WTC11 (cell line): ENCODE measurements at regions not wholly inside any gene's neighbourhood (a gene's known extent, or its start where the extent isn't known, plus 50 kb on each side); places are given as distances from the start of the nearest gene placed in this dataset.

Source experiments
- ATAC-seq: fragments of 200-7000 bp; cut with Tn5 transposase; 2 replicates; pipeline ENCODE4 v1.10.0; 2021; ENCODE audit warnings: mild to moderate bottlenecking, moderate library complexity
- CTCF ChIA-PET: fragments of 300-600 bp; sonication (Branson Sonifier 250); formaldehyde crosslinking; loops from one replicate; lab custom pipeline; 2021; ENCODE audit warnings: antibody characterized with exemption; lab: Charles Lee
- POLR2A ChIA-PET: fragments of 350-600 bp; sonication (Branson Sonifier 250); formaldehyde crosslinking; loops from one replicate; lab custom pipeline; 2021; ENCODE audit warnings: antibody characterized with exemption; lab: Charles Lee
- DNase-seq: peaks from one replicate; pipeline ENCODE4 v3.0.0; 2021; ENCODE audit warnings: low spot score
- H3K27ac Mint-ChIP-seq: 2 replicates; pipeline ENCODE4 v1.8.0; 2021; ENCODE audit warnings: mixed read lengths
- H3K27me3 Mint-ChIP-seq: 2 replicates; pipeline ENCODE4 v1.8.0; 2021; ENCODE audit warnings: low read depth, mild to moderate bottlenecking, moderate library complexity, mixed read lengths
- H3K36me3 Mint-ChIP-seq: 2 replicates; pipeline ENCODE4 v1.8.0; 2021; ENCODE audit warnings: mixed read lengths
- H3K4me1 Mint-ChIP-seq: 2 replicates; pipeline ENCODE4 v1.8.0; 2022; ENCODE audit warnings: mixed read lengths
- H3K4me3 Mint-ChIP-seq: 2 replicates; pipeline ENCODE4 v1.8.0; 2021; ENCODE audit warnings: mild to moderate bottlenecking, moderate library complexity, mixed read lengths
- H3K9me3 Mint-ChIP-seq: 2 replicates; pipeline ENCODE4 v1.8.0; 2021; ENCODE audit warnings: mixed read lengths
- CTCF ChIP-seq: fragments of 200-600 bp; IDR thresholded peaks from 2 replicates; pipeline ENCODE4 v1.8.0; 2022; ENCODE audit warnings: antibody characterized with exemption
- E2F4 ChIP-seq: sonication (generic); formaldehyde crosslinking; IDR thresholded peaks from 2 replicates; pipeline ENCODE4 v1.8.1; 2022; ENCODE audit warnings: low read depth, mild to moderate bottlenecking, moderate library complexity, missing genetic modification reagents, borderline replicate concordance
- ELF4 ChIP-seq: sonication (generic); formaldehyde crosslinking; IDR thresholded peaks from 2 replicates; pipeline ENCODE4 v1.8.1; 2022; ENCODE audit warnings: low read depth, mild to moderate bottlenecking, moderate library complexity, missing genetic modification reagents
- ESRRA ChIP-seq: sonication (generic); formaldehyde crosslinking; IDR thresholded peaks from 2 replicates; pipeline ENCODE4 v1.8.1; 2022; ENCODE audit warnings: mild to moderate bottlenecking, missing genetic modification reagents, borderline replicate concordance
- ETV6 ChIP-seq: sonication (generic); formaldehyde crosslinking; IDR thresholded peaks from 2 replicates; pipeline ENCODE4 v1.8.1; 2022; ENCODE audit warnings: mild to moderate bottlenecking, missing genetic modification reagents
- FOXK1 ChIP-seq: sonication (generic); formaldehyde crosslinking; IDR thresholded peaks from 2 replicates; pipeline ENCODE4 v1.8.0; 2022; ENCODE audit warnings: mild to moderate bottlenecking, moderate library complexity, missing genetic modification reagents
- KAT7 ChIP-seq: sonication (generic); formaldehyde crosslinking; IDR thresholded peaks from 2 replicates; pipeline ENCODE4 v1.8.1; 2023; ENCODE audit warnings: missing genetic modification reagents, mild to moderate bottlenecking, borderline replicate concordance
- MYBL2 ChIP-seq: sonication (generic); formaldehyde crosslinking; IDR thresholded peaks from 2 replicates; pipeline ENCODE4 v1.8.1; 2023; ENCODE audit warnings: mild to moderate bottlenecking, moderate library complexity, missing genetic modification reagents
- NFATC4 ChIP-seq: fragments of 250-450 bp; sonication (Bioruptor Pico); IDR thresholded peaks from 2 replicates; pipeline ENCODE4 v1.9.0; 2021; ENCODE audit warnings: mild to moderate bottlenecking
- NFE2L1 ChIP-seq: sonication (generic); formaldehyde crosslinking; IDR thresholded peaks from 2 replicates; pipeline ENCODE4 v1.8.1; 2023; ENCODE audit warnings: missing genetic modification reagents
- NR2C2 ChIP-seq: sonication (generic); formaldehyde crosslinking; IDR thresholded peaks from 2 replicates; pipeline ENCODE4 v1.8.0; 2022; ENCODE audit warnings: mild to moderate bottlenecking, missing genetic modification reagents
- PRRX2 ChIP-seq: fragments of 250-450 bp; sonication (Bioruptor Pico); IDR thresholded peaks from 2 replicates; pipeline ENCODE4 v1.8.0; 2021; ENCODE audit warnings: mild to moderate bottlenecking
- RORB ChIP-seq: fragments of 250-450 bp; sonication (Bioruptor Pico); IDR thresholded peaks from 2 replicates; pipeline ENCODE4 v1.9.0; 2021; ENCODE audit warnings: mild to moderate bottlenecking
- SMAD4 ChIP-seq: sonication (generic); formaldehyde crosslinking; IDR thresholded peaks from 2 replicates; pipeline ENCODE4 v1.8.0; 2022; ENCODE audit warnings: mild to moderate bottlenecking, missing genetic modification reagents
- TEAD1 ChIP-seq: sonication (generic); formaldehyde crosslinking; IDR thresholded peaks from 2 replicates; pipeline ENCODE4 v1.8.0; 2022; ENCODE audit warnings: mild to moderate bottlenecking, missing genetic modification reagents
- TEAD4 ChIP-seq: sonication (generic); formaldehyde crosslinking; IDR thresholded peaks from 2 replicates; pipeline ENCODE4 v1.8.0; 2022; ENCODE audit warnings: mild to moderate bottlenecking, missing genetic modification reagents
- TP53 ChIP-seq: sonication (generic); formaldehyde crosslinking; IDR thresholded peaks from 2 replicates; pipeline ENCODE4 v1.8.1; 2023; ENCODE audit warnings: mild to moderate bottlenecking, missing genetic modification reagents
- ZNF138 ChIP-seq: sonication (generic); formaldehyde crosslinking; conservative IDR thresholded peaks from 2 replicates; pipeline ENCODE4 v1.8.1; 2022; ENCODE audit warnings: mild to moderate bottlenecking, moderate library complexity, missing genetic modification reagents
- ZNF281 ChIP-seq: sonication (generic); formaldehyde crosslinking; IDR thresholded peaks from 2 replicates; pipeline ENCODE4 v1.8.0; 2023; ENCODE audit warnings: mild to moderate bottlenecking, missing genetic modification reagents
- TF ChIP-seq, protein P1 (sequence below): sonication (generic); formaldehyde crosslinking; IDR thresholded peaks from 2 replicates; pipeline ENCODE4 v1.8.1; 2023; ENCODE audit warnings: mild to moderate bottlenecking, missing genetic modification reagents
- TF ChIP-seq, protein P2 (sequence below): sonication (generic); formaldehyde crosslinking; IDR thresholded peaks from 2 replicates; pipeline ENCODE4 v1.8.1; 2023; ENCODE audit warnings: mild to moderate bottlenecking, moderate library complexity, missing genetic modification reagents

DNA sequence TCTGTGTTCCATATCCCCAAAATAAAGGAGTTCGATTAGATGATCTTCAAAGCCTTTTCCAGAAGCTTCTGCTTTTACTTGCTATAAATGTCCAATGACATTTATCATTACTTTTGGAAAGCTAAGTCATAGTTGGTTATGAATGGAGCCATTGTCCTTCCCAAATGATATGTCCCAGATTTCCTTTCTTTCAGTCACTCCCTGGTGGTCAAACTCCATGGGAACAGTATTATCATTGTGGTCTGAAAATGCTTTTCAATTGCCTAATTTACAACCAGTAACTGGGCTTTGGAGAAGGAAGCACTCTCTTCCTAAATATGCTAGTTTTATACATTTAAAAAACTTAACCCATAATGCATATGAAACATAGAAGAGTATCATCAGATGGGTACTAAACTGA, 571.5 kb upstream of the AMOT start:
- Mint-ChIP-seq H3K27me3 (no peaks in the 10 kb centered on the region), H3K4me1 (peaks cover 2% of the 10 kb centered on the region; the same call in 1 of the 2 replicates), H3K4me3 (no peak overlapping the region), H3K27ac (no peak overlapping the region), H3K36me3 (no peaks in the 10 kb centered on the region), H3K9me3 (peaks cover 11% of the 10 kb centered on the region)
- ChIA-PET CTCF (no interaction called here), POLR2A (no interaction called here)
- no peak for ATAC-seq
- no peak for DNase-seq
- no peak for TF ChIP-seq NFE2L1 (CRISPR knock-in tag)

DNA sequence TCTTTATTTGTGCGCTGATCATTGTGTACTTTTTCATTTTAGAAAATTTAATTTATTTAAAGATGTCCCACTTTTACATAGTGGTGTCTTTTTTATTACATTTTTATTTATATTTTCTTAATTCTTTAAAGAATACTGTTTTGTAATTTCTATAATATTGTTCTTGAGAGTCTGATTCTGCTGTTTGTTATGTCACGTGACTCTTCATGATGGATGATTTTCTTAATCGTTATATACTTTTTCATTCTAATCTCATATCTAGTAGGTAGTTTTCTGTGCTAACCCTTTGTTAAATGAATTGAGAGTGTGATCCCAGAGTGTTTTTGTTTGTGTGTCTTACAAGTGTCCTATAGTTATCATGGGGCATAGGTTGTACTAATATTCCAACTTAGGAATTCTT, 568.2 kb upstream of the AMOT start:
- peaks cover 17% of the 10 kb centered on the region for H3K36me3 Mint-ChIP-seq
- no peak overlapping the region for H3K27ac Mint-ChIP-seq
- no peak overlapping the region for H3K4me3 Mint-ChIP-seq
- no peaks in the 10 kb centered on the region for H3K27me3 Mint-ChIP-seq
- no peak for ATAC-seq
- no peak for TF ChIP-seq NFE2L1 (CRISPR knock-in tag)
- TF ChIP-seq TP53 (CRISPR knock-in tag): no peak
- no peak for TF ChIP-seq ETV6
- TF ChIP-seq KAT7 (CRISPR knock-in tag): no peak
- TF ChIP-seq ZNF281: no peak
- TF ChIP-seq SMAD4 (CRISPR knock-in tag): no peak
- TF ChIP-seq NFATC4 (CRISPR knock-in tag): no peak
- TF ChIP-seq, protein P1, sequence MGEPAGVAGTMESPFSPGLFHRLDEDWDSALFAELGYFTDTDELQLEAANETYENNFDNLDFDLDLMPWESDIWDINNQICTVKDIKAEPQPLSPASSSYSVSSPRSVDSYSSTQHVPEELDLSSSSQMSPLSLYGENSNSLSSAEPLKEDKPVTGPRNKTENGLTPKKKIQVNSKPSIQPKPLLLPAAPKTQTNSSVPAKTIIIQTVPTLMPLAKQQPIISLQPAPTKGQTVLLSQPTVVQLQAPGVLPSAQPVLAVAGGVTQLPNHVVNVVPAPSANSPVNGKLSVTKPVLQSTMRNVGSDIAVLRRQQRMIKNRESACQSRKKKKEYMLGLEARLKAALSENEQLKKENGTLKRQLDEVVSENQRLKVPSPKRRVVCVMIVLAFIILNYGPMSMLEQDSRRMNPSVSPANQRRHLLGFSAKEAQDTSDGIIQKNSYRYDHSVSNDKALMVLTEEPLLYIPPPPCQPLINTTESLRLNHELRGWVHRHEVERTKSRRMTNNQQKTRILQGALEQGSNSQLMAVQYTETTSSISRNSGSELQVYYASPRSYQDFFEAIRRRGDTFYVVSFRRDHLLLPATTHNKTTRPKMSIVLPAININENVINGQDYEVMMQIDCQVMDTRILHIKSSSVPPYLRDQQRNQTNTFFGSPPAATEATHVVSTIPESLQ (CRISPR knock-in tag): no peak
- POLR2A ChIA-PET: no interaction called here
- DNase-seq: no peak
- H3K9me3 Mint-ChIP-seq: peaks cover 28% of the 10 kb centered on the region
- H3K4me1 Mint-ChIP-seq: peaks cover 2% of the 10 kb centered on the region; the same call in 1 of the 2 replicates
- CTCF ChIA-PET: no interaction called here

DNA sequence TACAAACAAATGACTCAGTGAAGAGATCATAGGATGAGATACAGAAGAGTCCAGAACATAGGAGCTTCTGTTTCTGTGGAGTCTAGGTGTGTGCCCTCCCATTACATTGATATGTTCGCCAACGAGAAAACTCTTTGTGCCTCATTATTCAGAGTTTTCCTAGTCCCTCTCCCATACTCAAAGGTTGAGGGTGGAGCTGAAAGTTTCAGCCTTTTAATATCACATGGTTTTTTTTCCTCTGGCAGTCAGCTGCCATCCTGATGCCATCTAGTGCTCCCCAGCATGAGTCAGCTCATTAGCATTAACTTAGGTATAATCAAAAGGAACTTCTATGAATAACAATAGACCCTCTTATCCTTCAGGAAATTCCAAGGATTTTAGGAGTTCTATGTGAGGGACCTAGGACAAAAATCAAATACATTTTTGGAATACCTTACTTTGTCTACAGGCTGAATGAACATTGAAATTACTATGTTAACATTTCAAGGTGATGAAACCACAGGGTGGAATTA, 559.6 kb upstream of the AMOT start:
- ChIA-PET POLR2A (no interaction called here), CTCF (no interaction called here)
- H3K4me3 Mint-ChIP-seq: no peak overlapping the region; the same call in 1 of the 2 replicates
- peak overlapping the region; percentile 96 for H3K27ac Mint-ChIP-seq
- no peak for TF ChIP-seq RORB (CRISPR knock-in tag)
- peak; percentile 80; the same call in 1 of the 2 replicates for TF ChIP-seq TEAD1
- peak; percentile 57; the same call in 1 of the 2 replicates for TF ChIP-seq TEAD4 (CRISPR knock-in tag)
- ATAC-seq (peak; percentile 96), DNase-seq (no peak)
- peaks cover 31% of the 10 kb centered on the region for H3K9me3 Mint-ChIP-seq
- H3K27me3 Mint-ChIP-seq: no peaks in the 10 kb centered on the region
- peaks cover 35% of the 10 kb centered on the region for H3K4me1 Mint-ChIP-seq
- peaks cover 30% of the 10 kb centered on the region for H3K36me3 Mint-ChIP-seq

DNA sequence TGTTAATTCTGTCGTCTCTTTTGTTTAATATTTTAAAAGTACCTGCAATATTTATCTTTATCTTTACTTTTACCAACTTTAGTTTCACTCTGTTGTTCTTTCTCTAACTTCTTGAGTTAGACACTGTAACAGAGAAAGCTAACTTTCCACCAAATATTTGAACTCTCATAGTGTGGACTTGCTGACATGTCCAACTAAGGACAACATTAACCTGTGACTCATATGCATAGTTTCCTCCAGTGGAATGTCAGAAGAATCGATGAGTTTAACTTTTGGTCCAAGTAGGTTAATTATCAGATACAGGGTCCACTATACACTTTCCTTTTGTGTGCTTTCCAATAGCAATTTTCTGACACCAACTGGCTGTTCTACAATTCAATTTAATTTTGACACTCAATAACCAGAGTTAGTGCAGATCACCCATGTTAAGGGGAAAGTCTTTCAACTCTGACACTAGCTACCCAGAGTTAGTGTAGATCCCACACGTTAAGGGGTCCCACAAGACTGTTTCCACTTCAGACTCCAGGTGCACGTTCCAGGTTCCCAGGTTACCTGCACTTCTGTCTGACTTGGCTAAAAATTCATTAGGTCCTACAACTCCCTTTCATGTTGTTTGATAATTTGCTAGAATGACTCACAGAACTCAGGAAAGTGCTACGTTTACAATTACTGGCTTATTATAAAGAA, 559.0 kb upstream of the AMOT start:
- peaks cover 29% of the 10 kb centered on the region for H3K9me3 Mint-ChIP-seq
- H3K4me3 Mint-ChIP-seq: no peak overlapping the region
- H3K4me1 Mint-ChIP-seq: peaks cover 38% of the 10 kb centered on the region
- no peak for ATAC-seq
- H3K27me3 Mint-ChIP-seq: no peaks in the 10 kb centered on the region
- ChIA-PET POLR2A (no interaction called here), CTCF (no interaction called here)
- peaks cover 27% of the 10 kb centered on the region for H3K36me3 Mint-ChIP-seq
- DNase-seq: no peak
- H3K27ac Mint-ChIP-seq: peak overlapping the region; percentile 96
- no peak for TF ChIP-seq ELF4 (CRISPR knock-in tag)
- TF ChIP-seq MYBL2: no peak
- TF ChIP-seq, protein P2, sequence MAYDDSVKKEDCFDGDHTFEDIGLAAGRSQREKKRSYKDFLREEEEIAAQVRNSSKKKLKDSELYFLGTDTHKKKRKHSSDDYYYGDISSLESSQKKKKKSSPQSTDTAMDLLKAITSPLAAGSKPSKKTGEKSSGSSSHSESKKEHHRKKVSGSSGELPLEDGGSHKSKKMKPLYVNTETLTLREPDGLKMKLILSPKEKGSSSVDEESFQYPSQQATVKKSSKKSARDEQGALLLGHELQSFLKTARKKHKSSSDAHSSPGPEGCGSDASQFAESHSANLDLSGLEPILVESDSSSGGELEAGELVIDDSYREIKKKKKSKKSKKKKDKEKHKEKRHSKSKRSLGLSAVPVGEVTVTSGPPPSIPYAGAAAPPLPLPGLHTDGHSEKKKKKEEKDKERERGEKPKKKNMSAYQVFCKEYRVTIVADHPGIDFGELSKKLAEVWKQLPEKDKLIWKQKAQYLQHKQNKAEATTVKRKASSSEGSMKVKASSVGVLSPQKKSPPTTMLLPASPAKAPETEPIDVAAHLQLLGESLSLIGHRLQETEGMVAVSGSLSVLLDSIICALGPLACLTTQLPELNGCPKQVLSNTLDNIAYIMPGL (CRISPR knock-in tag): no peak
- no peak for TF ChIP-seq PRRX2 (CRISPR knock-in tag)
- TF ChIP-seq ZNF138 (CRISPR knock-in tag): no peak
- no peak for TF ChIP-seq CTCF
- no peak for TF ChIP-seq TP53 (CRISPR knock-in tag)
- no peak for TF ChIP-seq FOXK1 (CRISPR knock-in tag)
- no peak for TF ChIP-seq E2F4
- TF ChIP-seq NR2C2 (CRISPR knock-in tag): no peak
- TF ChIP-seq ESRRA (CRISPR knock-in tag): no peak
